ENCODE measurements at regions not wholly inside any gene's neighbourhood (a gene's known extent, or its start where the extent isn't known, plus 50 kb on each side); places are given as distances from the start of the nearest gene placed in this dataset.
A peak's percentile ranks its signal among the peaks of the same experiment; 100 is the strongest.

DNA sequence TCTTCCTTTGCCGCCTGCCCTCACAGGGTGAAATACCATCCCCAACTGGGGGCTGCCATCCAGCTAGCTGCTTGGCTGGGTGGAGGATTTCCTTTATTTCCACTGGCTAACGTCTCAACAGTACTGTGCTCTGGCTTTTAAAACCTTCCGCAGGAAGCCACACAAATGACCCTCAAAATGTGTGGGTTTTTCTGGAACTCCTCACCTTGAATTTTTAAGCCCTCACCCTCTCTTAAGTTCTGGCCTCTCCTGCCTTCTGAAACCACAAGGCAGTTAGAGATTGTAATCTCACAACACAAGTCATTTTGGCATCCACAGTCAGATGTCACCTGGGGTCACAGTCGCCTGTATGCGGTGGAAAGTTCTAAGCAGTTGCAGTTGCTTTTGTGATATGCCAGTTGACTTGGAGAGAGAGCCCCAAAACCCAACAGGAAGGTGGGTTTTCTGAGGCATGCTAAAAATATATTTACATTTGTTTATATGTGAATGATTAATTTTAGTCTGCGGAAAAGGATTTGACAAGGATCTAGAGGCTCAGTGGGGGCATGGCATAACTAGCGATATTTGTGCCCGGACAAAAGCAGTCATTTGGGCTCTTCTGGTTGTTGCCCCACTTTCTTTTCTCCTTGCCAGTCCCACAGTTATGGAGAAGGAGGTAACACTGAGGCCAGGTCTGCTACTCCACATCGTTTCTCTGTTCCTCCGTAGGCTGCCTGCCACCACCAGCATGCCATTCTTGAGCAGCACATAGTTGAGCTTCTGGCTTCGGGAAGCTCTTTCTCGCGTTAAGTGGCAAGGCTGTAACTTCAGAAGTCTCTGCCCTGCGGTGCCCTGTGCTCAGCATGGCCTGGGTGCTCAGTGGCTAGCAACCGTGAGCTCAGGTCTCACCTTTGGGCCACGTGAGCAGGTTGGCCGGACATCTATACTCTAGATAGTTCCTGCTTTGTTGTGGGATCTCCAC, 335.3 kb downstream of the CD83 start:
- POLR2A ChIA-PET: interaction anchor here (0.7 kb wide), 1 partner anchor 17 kb away, joined by 3 read pairs; no protein-coding TSS in a partner anchor
- peaks cover 30 to 65% (median 61%) of the 10 kb centered on the region in 4 donors for H3K4me1 Mint-ChIP-seq

DNA sequence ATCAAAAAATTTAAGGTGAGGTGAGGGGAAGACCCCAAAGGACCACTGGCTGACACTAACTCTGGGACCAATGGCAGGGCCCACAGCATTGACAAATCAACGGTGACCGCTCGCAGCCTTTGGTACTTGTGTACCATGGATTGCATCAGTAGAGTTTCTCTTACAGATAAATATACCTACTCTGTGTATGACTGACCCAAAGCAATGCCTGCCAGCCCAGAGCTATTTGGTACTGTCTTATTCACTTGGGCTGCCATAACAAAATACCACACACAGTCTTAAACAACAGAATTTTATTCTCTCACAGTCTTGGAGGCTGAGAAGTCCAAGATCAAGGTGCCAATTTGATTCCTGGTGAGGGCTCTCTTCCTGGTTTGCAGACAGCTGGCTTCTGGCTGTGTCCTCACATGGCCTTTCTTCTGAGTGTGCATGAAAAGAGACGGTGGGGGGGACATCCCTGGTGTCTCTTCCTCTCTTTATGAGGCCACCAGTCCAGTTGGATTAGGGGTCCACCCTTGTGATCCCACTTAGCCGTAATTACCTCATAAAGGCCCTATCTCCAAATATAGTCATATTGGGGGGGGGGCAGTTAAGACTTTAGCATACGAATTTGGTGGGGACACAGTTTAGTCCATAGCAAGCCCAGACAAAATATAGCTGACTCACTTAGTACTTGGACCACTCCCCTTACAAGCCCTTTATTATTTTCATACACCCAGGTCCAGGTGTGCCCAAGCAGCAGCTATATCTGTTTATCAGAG, 336.3 kb downstream of the CD83 start:
- peak overlapping the region in 8 of 10 donors; percentile 20 to 83 (median 70) for H3K27ac Mint-ChIP-seq
- no peaks in the 10 kb centered on the region for H3K27me3 Mint-ChIP-seq
- no peak for DNase-seq
- POLR2A ChIA-PET: interaction anchor here (0.6 to 1.0 kb wide), 3 partner anchors 17 to 227 kb away, joined by 3 to 4 read pairs (median 4); no protein-coding TSS in a partner anchor
- peaks cover 30 to 65% (median 61%) of the 10 kb centered on the region in 4 donors for H3K4me1 Mint-ChIP-seq
- H3K9me3 Mint-ChIP-seq: peaks cover 0 to under 1% (median 0%) of the 10 kb centered on the region in 9 donors
- peak overlapping the region; percentile 47 to 78 (median 70) for H3K4me3 Mint-ChIP-seq
- no peaks in the 10 kb centered on the region for H3K36me3 Mint-ChIP-seq
- no peak for ATAC-seq

More for the DNA sequence above, 335.3 kb downstream of the CD83 start:
- ATAC-seq (peak; percentile 83 to 87), DNase-seq (peak in 9 of 10 donors; percentile 14 to 76 (median 63))
- H3K27ac Mint-ChIP-seq: peak overlapping the region in 9 of 10 donors; percentile 57 to 86 (median 78)
- peak overlapping the region; percentile 47 to 78 (median 70) for H3K4me3 Mint-ChIP-seq
- H3K27me3 Mint-ChIP-seq: no peaks in the 10 kb centered on the region
- H3K9me3 Mint-ChIP-seq: peaks cover 0 to 11% (median 0%) of the 10 kb centered on the region in 9 donors
- H3K36me3 Mint-ChIP-seq: peaks cover 0 to 7% (median 2%) of the 10 kb centered on the region in 3 donors

DNA sequence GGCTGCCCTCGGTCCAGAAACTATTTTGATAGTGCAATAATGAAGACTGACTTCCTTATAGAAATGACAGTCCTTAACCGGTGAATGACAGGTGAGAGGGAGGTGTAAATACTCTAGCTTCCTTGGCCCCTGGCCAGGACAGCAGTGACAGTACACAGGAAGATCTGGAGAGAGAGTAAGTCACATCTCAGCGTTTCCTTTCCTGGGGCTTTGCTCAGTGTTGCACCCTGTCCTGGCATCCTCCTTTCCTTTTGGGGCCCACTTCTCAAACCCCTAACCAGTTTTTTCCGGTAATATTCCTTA, 336.9 kb downstream of the CD83 start:
- H3K4me1 Mint-ChIP-seq: peaks cover 28 to 61% (median 58%) of the 10 kb centered on the region in 4 donors
- no peaks in the 10 kb centered on the region for H3K27me3 Mint-ChIP-seq
- POLR2A ChIA-PET: interaction anchor here (0.6 to 1.0 kb wide), 3 partner anchors 17 to 226 kb away, joined by 3 to 4 read pairs (median 4); no protein-coding TSS in a partner anchor
- H3K9me3 Mint-ChIP-seq: no peaks in the 10 kb centered on the region
- H3K36me3 Mint-ChIP-seq: no peaks in the 10 kb centered on the region
- H3K4me3 Mint-ChIP-seq: peak overlapping the region in 8 of 10 donors; percentile 7 to 75 (median 58)
- peak overlapping the region in 5 of 10 donors; percentile 41 to 73 (median 53) for H3K27ac Mint-ChIP-seq
- ATAC-seq (peak; percentile 42 to 52), DNase-seq (peak in 8 of 10 donors; percentile 3 to 74 (median 41))

DNA sequence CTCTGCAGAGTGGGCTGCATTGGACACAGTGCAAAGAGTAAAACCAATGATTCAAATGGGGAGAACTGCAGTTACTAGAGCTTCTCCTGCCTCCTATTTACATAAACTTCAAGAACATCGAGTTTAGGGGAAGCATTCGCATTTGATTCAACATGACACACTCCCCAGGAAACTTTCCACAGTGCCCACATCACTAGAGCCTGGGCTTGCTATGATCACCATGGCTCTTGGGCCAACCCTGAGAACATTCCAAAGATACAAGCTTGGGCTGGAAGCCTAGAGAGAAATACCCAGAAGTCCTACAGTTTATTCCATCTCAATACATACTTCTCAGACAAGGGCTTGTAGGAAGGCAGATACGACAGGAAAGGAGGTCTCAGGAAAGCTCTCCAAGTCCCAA, 337.9 kb downstream of the CD83 start:
- POLR2A ChIA-PET: no interaction called here
- H3K27me3 Mint-ChIP-seq: no peaks in the 10 kb centered on the region
- no peaks in the 10 kb centered on the region for H3K36me3 Mint-ChIP-seq
- peaks cover 23 to 53% (median 48%) of the 10 kb centered on the region in 4 donors for H3K4me1 Mint-ChIP-seq
- ATAC-seq (no peak), DNase-seq (no peak)
- H3K4me3 Mint-ChIP-seq: peak overlapping the region in 1 of 10 donors; percentile 70
- H3K27ac Mint-ChIP-seq: peak overlapping the region in 3 of 10 donors; percentile 8 to 60 (median 49)
- no peaks in the 10 kb centered on the region for H3K9me3 Mint-ChIP-seq

DNA sequence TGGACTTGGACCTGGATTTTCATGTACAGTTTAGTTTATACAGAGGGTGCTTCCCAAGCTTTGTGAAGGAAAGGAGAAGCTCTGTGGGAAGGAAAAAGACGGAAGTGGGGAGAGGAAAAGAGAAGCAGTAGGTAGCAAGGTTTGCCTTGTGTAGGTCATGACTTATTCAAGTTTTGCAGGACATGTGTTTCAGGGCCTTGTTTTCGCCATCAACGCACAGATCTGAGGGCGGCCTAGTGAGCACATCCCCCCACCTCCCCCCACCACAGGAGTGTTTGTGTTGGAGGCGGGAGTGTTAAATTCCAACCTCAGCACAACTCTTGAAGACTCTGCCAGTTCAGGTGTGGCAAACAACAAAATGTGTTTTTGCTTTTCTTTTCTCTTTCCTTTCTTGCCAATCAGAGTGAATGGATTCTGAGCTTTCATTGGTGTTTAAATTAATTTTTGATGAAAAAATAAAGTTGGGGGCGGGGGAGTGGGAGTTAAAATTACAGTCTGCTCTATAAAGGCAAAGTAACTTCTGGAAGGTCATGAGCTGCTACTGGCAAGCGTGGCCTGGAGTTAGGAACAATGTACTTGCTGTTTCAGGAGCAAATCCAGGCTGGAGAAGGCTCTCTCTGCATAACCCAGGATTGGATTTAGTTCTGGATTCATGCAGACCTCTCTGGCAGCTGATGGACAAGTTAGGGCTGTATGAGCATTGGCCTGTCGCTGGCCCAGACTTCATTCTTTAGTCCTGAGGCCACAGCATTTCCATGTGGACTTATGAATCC, 338.5 kb downstream of the CD83 start:
- Mint-ChIP-seq H3K9me3 (peaks cover 0 to 1% (median 0%) of the 10 kb centered on the region in 9 donors), H3K27ac (peak overlapping the region in 2 of 10 donors; percentile 37 to 60), H3K27me3 (no peaks in the 10 kb centered on the region), H3K4me1 (peaks cover 22 to 49% (median 43%) of the 10 kb centered on the region in 4 donors), H3K36me3 (no peaks in the 10 kb centered on the region), H3K4me3 (no peak overlapping the region)
- DNase-seq: no peak
- POLR2A ChIA-PET: interaction anchor here (0.6 kb wide), 1 partner anchor 977 kb away, joined by 3 read pairs; no protein-coding TSS in a partner anchor
- no peak for ATAC-seq

DNA sequence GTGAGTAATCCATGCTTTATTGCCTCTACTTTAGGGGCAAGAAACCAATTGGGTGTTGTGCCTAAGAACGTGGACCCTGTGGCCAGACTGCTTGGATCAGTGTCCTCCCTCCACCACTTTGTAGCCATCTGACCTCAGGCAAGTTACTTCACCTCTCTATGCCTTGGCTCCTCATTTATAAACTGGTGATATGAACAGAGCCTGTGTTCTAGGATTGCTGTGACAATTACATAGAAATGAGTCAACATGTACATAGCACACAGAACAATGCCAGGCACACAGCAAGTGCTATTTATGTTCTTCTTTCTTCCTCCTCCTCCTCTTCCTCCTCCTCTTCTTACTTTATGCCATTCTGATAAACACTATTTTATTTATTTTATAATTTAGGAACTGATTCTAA, 339.4 kb downstream of the CD83 start:
- no peaks in the 10 kb centered on the region for H3K36me3 Mint-ChIP-seq
- no peak overlapping the region for H3K4me3 Mint-ChIP-seq

DNA sequence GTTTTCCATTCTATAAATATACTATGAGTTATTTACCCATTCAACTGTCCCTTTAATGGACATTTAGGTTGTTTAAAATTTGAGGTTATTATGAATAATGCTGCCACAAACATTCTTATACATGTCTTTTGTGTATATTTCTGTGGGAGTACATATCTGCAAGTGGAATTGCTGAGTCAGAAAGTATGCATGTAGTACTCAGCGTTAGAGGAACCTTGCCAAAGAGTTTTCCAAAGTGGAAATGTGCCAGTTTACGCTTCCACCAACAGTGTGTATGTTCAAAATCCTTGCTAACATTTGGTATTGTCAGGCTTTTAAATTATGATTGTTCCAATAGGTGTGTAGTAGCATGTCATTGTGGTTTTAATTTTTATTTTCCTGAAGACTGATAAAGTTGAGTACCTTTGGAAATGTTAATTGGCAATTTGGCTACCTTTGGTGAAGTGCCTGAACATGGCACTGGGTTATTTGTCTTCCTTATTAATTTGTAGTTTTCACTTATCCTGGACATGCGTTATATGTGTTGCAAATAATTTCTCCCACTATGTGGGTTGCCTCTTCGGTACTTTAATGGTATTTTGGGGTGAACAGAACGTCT, 341.2 kb downstream of the CD83 start:
- Mint-ChIP-seq H3K27ac (no peak overlapping the region), H3K4me3 (no peak overlapping the region), H3K36me3 (peaks cover 0 to 6% (median 0%) of the 10 kb centered on the region in 3 donors), H3K27me3 (peaks cover 0 to 1% (median 0%) of the 10 kb centered on the region in 5 donors), H3K4me1 (peaks cover 13 to 26% (median 19%) of the 10 kb centered on the region in 4 donors), H3K9me3 (peaks cover 0 to 5% (median 2%) of the 10 kb centered on the region in 9 donors)
- POLR2A ChIA-PET: no interaction called here
- ATAC-seq (no peak), DNase-seq (no peak)

More for the DNA sequence above, 339.4 kb downstream of the CD83 start:
- Mint-ChIP-seq H3K27ac (no peak overlapping the region), H3K27me3 (no peaks in the 10 kb centered on the region), H3K4me1 (peaks cover 22 to 44% (median 37%) of the 10 kb centered on the region in 4 donors), H3K9me3 (peaks cover 0 to 2% (median 0%) of the 10 kb centered on the region in 9 donors)
- DNase-seq (no peak), ATAC-seq (no peak)
- POLR2A ChIA-PET: no interaction called here

DNA sequence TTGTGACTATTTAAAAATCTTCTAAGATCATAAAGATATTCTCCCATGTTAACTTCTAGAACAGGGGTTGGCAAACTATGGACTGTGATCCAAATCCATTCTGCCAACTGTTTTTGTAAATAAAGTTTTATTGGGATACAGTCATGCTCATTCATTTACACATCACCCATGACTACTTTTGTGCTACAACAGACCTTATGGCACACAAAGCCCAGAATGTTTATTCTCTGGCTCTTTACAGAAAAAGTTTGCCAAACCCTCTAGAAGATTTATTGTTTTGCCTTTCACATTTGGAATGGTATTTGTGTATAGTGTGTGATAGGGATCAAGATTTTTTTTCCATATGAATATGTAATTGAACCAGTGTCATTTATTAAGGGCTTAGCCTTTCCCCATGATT, 341.7 kb downstream of the CD83 start:
- POLR2A ChIA-PET: no interaction called here
- H3K4me1 Mint-ChIP-seq: peaks cover 11 to 21% (median 14%) of the 10 kb centered on the region in 4 donors

DNA sequence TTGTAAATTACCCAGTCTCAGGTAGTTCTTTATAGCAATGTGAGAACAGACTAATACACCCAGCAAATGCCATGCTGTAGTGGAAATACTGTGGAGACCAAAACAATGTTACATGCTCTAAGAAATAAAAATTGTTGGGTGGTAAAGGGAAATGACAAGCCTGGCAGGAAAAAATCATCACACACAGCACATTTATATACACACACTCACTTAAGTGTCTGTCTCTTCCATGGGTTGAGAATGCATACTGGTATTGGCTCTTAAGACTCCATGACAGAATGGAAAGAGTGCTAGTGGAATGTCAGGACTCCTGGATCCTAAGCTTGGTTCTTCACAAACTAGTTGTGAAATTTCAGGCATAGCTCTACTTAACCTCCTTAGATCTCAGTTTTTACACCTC, 343.0 kb downstream of the CD83 start:
- POLR2A ChIA-PET: no interaction called here
- H3K27me3 Mint-ChIP-seq: peaks cover 0 to 1% (median 0%) of the 10 kb centered on the region in 5 donors
- no peak for DNase-seq
- peaks cover 0 to 14% (median 5%) of the 10 kb centered on the region in 9 donors for H3K9me3 Mint-ChIP-seq
- no peak overlapping the region for H3K4me3 Mint-ChIP-seq
- H3K36me3 Mint-ChIP-seq: peaks cover 0 to 13% (median 5%) of the 10 kb centered on the region in 3 donors
- peaks cover 0 to 9% (median 4%) of the 10 kb centered on the region in 4 donors for H3K4me1 Mint-ChIP-seq
- no peak for ATAC-seq
- H3K27ac Mint-ChIP-seq: no peak overlapping the region

More for the DNA sequence above, 341.7 kb downstream of the CD83 start:
- Mint-ChIP-seq H3K36me3 (peaks cover 0 to 6% (median 0%) of the 10 kb centered on the region in 3 donors), H3K4me3 (no peak overlapping the region), H3K27me3 (peaks cover 0 to 1% (median 0%) of the 10 kb centered on the region in 5 donors), H3K9me3 (peaks cover 0 to 5% (median 2%) of the 10 kb centered on the region in 9 donors), H3K27ac (no peak overlapping the region)
- DNase-seq (no peak), ATAC-seq (no peak)

DNA sequence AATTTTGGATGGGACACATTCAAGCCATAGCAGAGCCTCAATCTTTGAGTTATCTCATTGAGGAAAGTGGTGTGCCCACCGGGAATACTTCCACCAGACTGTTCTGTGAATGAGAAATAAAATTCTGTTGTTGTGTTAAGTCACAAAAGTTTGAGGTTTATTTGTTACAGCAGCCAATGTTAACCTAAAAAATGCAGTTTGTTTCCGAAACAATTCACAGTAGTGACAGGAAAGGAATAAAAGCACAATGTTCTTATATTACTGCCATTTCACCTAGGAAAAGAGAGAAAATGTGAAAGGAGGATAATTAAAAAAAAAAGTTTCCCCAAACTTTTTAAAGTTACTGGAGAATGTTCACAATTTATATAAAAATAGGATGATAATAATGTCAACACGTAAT, 344.6 kb downstream of the CD83 start:
- ATAC-seq (no peak), DNase-seq (no peak)
- H3K27me3 Mint-ChIP-seq: peaks cover 0 to 1% (median 0%) of the 10 kb centered on the region in 5 donors
- H3K4me1 Mint-ChIP-seq: peaks cover 0 to 5% (median 2%) of the 10 kb centered on the region in 4 donors
- H3K27ac Mint-ChIP-seq: no peak overlapping the region
- POLR2A ChIA-PET: no interaction called here
- H3K36me3 Mint-ChIP-seq: peaks cover 0 to 20% (median 5%) of the 10 kb centered on the region in 3 donors
- no peak overlapping the region for H3K4me3 Mint-ChIP-seq
- peaks cover 0 to 17% (median 5%) of the 10 kb centered on the region in 9 donors for H3K9me3 Mint-ChIP-seq

DNA sequence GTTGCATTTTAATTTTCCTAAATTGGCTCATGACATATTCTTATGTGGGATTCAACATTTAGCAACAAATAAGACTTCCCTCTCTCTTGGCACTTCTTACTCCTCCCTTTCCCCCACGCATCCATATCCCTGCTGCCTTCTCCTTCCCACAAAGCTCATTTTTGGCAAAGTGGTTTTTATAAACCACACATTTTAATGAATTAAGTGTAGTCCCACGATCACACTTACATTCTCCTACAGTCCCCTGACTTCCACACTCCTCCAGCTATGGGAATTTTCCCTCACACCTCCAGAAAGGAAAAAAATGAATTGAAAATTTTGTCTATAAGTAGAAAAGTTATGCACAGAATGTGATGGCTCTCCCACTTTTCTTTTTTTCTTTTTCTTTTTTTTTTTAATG, 345.0 kb downstream of the CD83 start:
- H3K4me1 Mint-ChIP-seq: peaks cover 0 to 5% (median 2%) of the 10 kb centered on the region in 4 donors
- H3K9me3 Mint-ChIP-seq: peaks cover 0 to 18% (median 5%) of the 10 kb centered on the region in 9 donors
- ATAC-seq: no peak
- H3K36me3 Mint-ChIP-seq: peaks cover 0 to 21% (median 5%) of the 10 kb centered on the region in 3 donors
- H3K27ac Mint-ChIP-seq: no peak overlapping the region
- no peak for DNase-seq
- H3K4me3 Mint-ChIP-seq: no peak overlapping the region
- POLR2A ChIA-PET: no interaction called here
- peaks cover 0 to 1% (median 0%) of the 10 kb centered on the region in 5 donors for H3K27me3 Mint-ChIP-seq

Measured in naive thymus-derived CD8-positive, alpha-beta T cell (primary cell).